SU-DHL-6 (cell line): ENCODE measurements at regions not wholly inside any gene's neighbourhood (a gene's known extent, or its start where the extent isn't known, plus 50 kb on each side); places are given as distances from the start of the nearest gene placed in this dataset.

ENCODE experiments used
- CTCF ChIP-seq: fragments of 200-600 bp; sonication (generic); IDR thresholded peaks from one replicate; pipeline ENCODE4 v1.5.1; 2017; ENCODE audit warnings: antibody characterized with exemption, mild to moderate bottlenecking, low read length, moderate library complexity; ENCODE audit not compliant: insufficient read depth, poor library complexity, severe bottlenecking
- EZH2phosphoT487 ChIP-seq: fragments of 200-600 bp; sonication (generic), shearing (Covaris generic); conservative IDR thresholded peaks from 2 replicates; pipeline ENCODE4 v1.6.1; 2018; ENCODE audit warnings: mild to moderate bottlenecking, antibody characterized with exemption, low read length, moderate library complexity, mixed read lengths

DNA sequence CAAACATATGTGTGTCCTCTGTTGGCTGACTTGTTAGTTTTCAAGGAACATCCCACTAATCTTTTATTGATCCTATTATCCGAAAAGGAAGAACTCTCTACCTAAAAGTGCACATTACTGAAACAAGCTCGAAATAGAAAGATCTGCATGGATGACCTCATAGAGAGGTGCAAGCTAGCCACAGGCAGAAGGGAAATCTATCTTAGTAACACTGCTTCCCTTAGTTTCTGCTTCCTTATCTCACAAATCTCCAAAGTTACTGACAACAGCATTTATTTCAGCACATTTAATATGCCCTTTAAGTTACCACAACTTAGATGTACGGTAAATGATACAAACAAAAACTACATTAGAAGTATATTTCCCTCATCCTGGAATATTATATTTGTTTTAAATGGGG is 285.1 kb upstream of the CCDC54 start:
- TF ChIP-seq CTCF (no peak), EZH2phosphoT487 (no peak)
